SKM-1 treated with dmso at 0.1 percent for 144 hours (cell line): ENCODE measurements at regions not wholly inside any gene's neighbourhood (a gene's known extent, or its start where the extent isn't known, plus 50 kb on each side); places are given as distances from the start of the nearest gene placed in this dataset.

Experiments used
- DNase-seq: peaks from one replicate; lab custom pipeline; 2025; ENCODE audit not compliant: unreplicated experiment; lab: John Stamatoyannopoulos, UW

- no peak for DNase-seq
These were observed 200.0 kb upstream of the MEX3C start for GRCh38 chr18:51397347-51397962.

- peak; percentile 6 for DNase-seq
These were observed 200.6 kb upstream of the MEX3C start for GRCh38 chr18:51398104-51398503.

- no peak for DNase-seq
These were observed 202.1 kb upstream of the MEX3C start for GRCh38 chr18:51399491-51400122.

GRCh38 chr18:51400721-51401120 lies 203.2 kb upstream of the MEX3C start:
- no peak for DNase-seq

- DNase-seq = no peak
These were observed 204.4 kb upstream of the MEX3C start for GRCh38 chr18:51401912-51402311.

GRCh38 chr18:51404620-51405019 lies 207.1 kb upstream of the MEX3C start:
- no peak for DNase-seq

DNA sequence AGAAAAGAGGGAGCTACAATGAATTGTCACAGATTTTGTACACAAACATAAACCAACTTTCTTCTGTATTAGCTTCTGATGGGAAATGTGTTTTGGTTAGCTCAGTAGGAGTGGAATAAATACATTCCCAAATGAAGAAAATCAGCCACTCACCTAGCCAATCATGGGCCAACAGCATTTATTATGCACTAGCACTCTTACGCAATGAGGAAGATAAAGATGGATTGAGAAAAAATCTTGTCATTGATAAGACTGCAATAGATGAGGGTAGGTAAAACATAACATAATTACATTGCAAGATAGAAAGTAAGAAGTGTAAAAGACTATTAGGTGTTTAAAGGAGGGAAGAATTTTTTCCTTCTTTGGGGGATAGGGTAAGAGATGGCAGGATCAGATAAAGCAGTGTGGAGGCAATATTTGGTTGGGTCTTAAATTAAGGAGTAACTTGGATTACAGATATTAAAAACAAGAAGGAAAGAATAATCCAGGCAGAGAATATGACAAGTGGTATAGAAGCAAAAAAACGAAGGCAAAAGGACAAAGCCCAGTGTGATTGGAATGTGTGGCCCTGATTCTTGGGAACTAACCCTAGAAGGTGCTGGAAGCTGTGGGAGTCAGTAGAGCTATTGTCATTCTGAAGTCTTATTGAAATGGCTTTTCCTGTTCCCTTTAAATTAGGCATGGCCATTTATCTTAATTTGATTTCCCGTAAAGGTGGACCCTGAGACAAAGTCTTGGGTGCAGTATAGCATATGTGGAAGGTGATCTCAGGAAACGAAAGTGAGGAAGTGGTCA lies 208.4 kb upstream of the MEX3C start:
- DNase-seq = no peak

GRCh38 chr18:51417643-51418483 lies 220.4 kb upstream of the MEX3C start:
- no peak for DNase-seq

DNA sequence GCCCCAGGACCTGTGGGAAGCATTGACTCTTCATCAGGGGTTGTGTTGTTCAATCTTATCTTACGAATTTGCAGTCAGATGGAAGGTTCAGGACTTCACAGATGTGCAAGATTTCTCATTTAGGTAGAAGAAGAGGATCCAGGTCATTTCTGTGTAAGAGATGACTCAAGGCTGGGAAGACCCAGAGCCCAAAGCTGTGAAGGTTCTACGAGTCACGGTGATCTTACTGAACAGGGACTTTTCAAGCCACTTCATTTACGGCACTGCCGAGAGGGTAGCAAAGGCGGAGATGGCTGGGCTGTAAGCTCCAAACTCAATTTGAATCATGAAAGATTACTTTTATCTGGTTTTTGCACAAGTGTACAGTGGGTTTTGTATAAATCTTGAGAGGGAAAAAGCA lies 228.0 kb upstream of the MEX3C start:
- DNase-seq = no peak

DNA sequence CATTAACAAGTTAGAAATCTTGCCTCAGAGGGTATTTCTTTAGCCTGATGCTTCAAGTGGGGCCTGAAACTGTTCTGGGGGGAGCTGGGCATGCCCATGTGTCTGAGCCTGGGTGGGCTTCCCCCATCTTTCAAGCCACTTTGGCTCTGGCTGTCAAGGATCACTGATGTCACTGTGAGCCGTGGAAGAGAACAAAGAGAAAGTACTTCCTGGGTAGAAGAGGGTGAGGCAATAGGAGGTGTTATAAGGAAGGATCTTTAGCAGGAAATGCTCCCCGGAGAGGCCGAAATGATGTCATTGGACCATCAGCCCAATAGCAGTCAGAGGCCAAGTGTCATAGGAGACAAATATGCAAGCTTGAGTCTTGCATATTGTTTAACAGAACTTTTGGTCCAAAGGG lies 228.4 kb upstream of the MEX3C start:
- DNase-seq = no peak

DNA sequence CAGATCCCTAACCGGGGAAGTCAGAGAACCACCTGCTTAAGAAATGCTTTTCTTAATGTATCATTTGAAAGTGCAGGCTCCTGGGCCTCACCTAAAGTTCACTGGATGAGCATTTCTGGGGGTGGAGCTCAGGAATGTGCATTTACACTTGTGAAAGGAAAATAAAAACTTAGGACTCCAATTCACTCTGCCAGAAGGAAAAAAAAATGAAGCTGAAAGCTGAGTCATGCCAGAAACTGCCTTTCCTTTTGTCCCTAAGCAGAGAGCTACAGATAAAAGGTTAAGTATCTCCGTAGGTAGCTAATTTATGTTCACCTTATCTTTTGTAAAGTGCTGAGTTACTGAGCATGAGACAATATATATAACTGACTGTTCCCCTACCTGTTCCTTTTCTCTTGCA lies 229.5 kb upstream of the MEX3C start:
- no peak for DNase-seq

DNA sequence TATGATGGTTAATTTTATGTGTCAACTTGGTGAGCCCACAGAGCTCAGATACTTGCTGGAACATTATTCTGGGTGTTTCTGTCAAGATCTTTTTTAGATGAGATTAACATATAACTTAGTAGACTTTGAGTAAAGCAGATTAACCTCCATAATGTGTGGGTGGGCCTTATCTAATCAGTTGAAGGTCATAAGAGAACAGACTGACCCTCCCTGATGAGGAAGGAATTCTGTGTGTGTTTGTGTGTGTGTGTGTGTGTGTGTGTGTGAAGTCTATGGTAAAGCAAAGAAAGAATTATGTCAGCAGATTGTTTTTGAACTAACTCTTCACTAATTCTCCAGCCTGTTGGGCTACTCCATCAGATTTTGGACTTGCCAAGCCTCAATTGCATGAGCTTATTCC lies 232.2 kb upstream of the MEX3C start:
- DNase-seq = no peak

DNA sequence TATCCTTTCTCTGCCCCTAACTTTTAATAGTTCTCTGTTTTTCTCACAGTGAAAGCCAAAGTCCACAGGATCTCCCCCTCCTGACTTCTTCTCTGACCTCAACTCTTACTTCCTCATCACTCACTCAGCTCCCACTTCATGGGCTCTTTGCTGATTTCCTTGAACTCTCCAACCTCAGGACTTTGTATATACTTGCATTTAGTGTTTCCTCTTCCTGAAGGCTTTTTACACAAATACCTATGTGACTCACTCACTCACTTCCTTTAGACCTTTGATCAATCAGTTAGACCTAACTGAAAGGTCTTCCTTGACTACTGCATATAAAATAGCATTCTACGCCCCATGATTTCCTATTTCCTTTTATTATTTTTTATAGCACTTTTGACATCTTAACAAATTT lies 233.1 kb upstream of the MEX3C start:
- DNase-seq = peak; percentile 78

DNA sequence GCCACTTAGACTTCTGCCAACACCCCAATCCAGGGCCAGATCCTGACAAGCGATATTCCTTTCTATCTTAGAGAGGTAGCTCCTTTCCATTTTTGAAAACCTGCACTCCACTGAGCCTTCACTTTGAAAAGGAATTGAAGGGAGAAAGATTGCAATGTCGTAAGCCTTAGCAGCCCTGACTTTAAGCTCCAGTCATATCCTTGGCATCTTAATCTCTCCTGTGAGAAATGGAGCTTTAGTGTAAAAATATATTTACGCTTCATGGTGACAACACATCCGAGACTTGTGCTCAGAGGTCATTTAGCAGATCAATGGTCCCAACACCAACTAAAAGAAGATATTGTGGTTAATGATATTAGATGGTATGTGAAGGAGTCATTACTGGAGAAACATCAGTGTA lies 235.8 kb upstream of the MEX3C start:
- DNase-seq = no peak

GRCh38 chr18:51433881-51434280 lies 236.4 kb upstream of the MEX3C start:
- no peak for DNase-seq

- DNase-seq = no peak
These were observed 240.1 kb upstream of the MEX3C start for GRCh38 chr18:51437280-51438271.

- no peak for DNase-seq
These were observed 241.4 kb upstream of the MEX3C start for GRCh38 chr18:51438797-51439350.

- no peak for DNase-seq
These were observed 244.5 kb upstream of the MEX3C start for GRCh38 chr18:51442012-51442411.

DNA sequence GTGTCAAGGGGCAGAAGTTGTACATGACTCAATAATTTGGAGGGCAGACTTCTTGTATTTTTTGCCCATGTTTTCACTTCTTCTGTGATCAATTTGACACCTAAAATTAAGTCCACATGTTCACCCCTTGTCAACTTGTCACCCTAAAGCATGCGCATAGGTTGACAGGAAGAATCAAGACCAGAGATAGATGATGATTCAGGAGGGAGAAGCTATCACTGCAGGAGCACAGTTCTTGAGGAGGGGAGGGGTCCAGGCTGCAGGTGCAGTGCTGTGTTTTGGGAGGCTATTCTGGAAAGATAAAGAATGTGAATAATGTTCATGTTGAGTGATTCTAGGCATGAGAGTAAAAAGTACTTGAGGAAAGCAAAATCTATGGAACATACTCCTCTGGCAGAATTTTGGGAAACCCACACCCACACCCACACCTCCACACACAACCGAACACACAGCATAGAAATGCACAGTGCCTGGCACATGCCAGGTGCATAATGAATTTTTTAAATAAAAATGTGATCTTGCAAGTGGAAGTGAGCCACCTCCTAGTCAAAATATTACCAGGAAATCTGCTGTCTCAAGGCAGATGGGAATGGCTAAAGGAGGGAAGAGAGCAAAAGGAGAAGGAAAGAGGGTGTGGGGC lies 249.2 kb upstream of the MEX3C start:
- DNase-seq = no peak
